Upper lobe of left lung (tissue), 4 donors: ENCODE measurements at regions not wholly inside any gene's neighbourhood (a gene's known extent, or its start where the extent isn't known, plus 50 kb on each side); places are given as distances from the start of the nearest gene placed in this dataset.

ENCODE experiments used
- EP300 ChIP-seq, 4 donors: sonication (generic); formaldehyde crosslinking; IDR thresholded peaks; one replicate each; pipeline ENCODE4 v1.5.1; 2017; ENCODE audit warnings: antibody characterized with exemption in 4 of 4, control low read depth in 2 of 4
- POLR2A ChIP-seq, 4 donors: fragments of 450-650 bp; IDR thresholded peaks; one replicate each; pipeline ENCODE4 v1.5.1; 2016 to 2017; ENCODE audit warnings: antibody characterized with exemption in 4 of 4, mild to moderate bottlenecking in 2 of 4
- TF ChIP-seq, protein P1 (sequence below), 6 experiments: fragments of 450-650 bp in 4 of 6; fragments of 200-600 bp in 2 of 6; sonication (generic) in 2 of 6; IDR thresholded peaks; one replicate each; pipeline ENCODE4 v1.5.1; 2016 to 2019; ENCODE audit warnings: antibody characterized with exemption in 6 of 6

GRCh38 chr2:59385971-59386370 is 1144.8 kb upstream of the FANCL start:
- no peak for TF ChIP-seq EP300 (IDR thresholded peaks at IDR 0.05)
- TF ChIP-seq, protein P1, sequence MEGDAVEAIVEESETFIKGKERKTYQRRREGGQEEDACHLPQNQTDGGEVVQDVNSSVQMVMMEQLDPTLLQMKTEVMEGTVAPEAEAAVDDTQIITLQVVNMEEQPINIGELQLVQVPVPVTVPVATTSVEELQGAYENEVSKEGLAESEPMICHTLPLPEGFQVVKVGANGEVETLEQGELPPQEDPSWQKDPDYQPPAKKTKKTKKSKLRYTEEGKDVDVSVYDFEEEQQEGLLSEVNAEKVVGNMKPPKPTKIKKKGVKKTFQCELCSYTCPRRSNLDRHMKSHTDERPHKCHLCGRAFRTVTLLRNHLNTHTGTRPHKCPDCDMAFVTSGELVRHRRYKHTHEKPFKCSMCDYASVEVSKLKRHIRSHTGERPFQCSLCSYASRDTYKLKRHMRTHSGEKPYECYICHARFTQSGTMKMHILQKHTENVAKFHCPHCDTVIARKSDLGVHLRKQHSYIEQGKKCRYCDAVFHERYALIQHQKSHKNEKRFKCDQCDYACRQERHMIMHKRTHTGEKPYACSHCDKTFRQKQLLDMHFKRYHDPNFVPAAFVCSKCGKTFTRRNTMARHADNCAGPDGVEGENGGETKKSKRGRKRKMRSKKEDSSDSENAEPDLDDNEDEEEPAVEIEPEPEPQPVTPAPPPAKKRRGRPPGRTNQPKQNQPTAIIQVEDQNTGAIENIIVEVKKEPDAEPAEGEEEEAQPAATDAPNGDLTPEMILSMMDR (IDR thresholded peaks at IDR 0.05), result no peak
- no peak for TF ChIP-seq POLR2A (IDR thresholded peaks at IDR 0.05)
